Upper lobe of left lung (tissue), 4 donors: ENCODE measurements at regions not wholly inside any gene's neighbourhood (a gene's known extent, or its start where the extent isn't known, plus 50 kb on each side); places are given as distances from the start of the nearest gene placed in this dataset.

ENCODE experiments used
- CTCF ChIP-seq, 6 experiments: fragments of 450-650 bp in 4 of 6; fragments of 200-600 bp in 2 of 6; sonication (generic) in 2 of 6; IDR thresholded peaks; one replicate each; pipeline ENCODE4 v1.5.1; 2016 to 2019; ENCODE audit warnings: antibody characterized with exemption in 6 of 6
- EP300 ChIP-seq, 4 donors: sonication (generic); formaldehyde crosslinking; IDR thresholded peaks; one replicate each; pipeline ENCODE4 v1.5.1; 2017; ENCODE audit warnings: antibody characterized with exemption in 4 of 4, control low read depth in 2 of 4
- POLR2A ChIP-seq, 4 donors: fragments of 450-650 bp; IDR thresholded peaks; one replicate each; pipeline ENCODE4 v1.5.1; 2016 to 2017; ENCODE audit warnings: antibody characterized with exemption in 4 of 4, mild to moderate bottlenecking in 2 of 4

GRCh38 chr2:138364554-138365162 lies 136.9 kb upstream of the SPOPL start:
- no peak for TF ChIP-seq CTCF (IDR thresholded peaks at IDR 0.05)
- TF ChIP-seq POLR2A (IDR thresholded peaks at IDR 0.05) = no peak
- no peak for TF ChIP-seq EP300 (IDR thresholded peaks at IDR 0.05)
